ENCODE measurements at regions not wholly inside any gene's neighbourhood (a gene's known extent, or its start where the extent isn't known, plus 50 kb on each side); places are given as distances from the start of the nearest gene placed in this dataset.

DNA sequence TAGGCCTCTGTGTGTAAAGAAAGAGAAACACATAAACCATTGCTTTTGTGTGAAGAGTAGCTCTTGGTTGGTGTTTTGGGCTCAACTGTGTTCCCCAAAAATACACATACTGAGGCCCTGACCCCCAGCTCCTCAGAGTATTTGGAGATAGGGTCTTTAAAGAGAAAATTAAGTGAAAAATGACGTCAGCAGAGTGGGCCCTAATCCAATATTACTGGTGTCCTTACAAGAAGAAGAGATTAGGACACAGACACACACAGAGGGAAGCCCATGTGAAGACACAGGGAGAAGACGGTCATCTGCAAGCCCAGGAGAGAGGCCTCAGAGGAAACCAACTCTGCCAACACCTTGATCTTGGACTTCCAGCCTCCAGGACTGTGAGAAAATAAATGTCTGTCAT lies 76.9 kb upstream of the PGBD5 start:
- no peak for DNase-seq (ENCODE audit: low read depth)
- H3K4me3 ChIP-seq (ENCODE audit: low read depth, low read length): no peak overlapping the region
- TF ChIP-seq, protein P1, sequence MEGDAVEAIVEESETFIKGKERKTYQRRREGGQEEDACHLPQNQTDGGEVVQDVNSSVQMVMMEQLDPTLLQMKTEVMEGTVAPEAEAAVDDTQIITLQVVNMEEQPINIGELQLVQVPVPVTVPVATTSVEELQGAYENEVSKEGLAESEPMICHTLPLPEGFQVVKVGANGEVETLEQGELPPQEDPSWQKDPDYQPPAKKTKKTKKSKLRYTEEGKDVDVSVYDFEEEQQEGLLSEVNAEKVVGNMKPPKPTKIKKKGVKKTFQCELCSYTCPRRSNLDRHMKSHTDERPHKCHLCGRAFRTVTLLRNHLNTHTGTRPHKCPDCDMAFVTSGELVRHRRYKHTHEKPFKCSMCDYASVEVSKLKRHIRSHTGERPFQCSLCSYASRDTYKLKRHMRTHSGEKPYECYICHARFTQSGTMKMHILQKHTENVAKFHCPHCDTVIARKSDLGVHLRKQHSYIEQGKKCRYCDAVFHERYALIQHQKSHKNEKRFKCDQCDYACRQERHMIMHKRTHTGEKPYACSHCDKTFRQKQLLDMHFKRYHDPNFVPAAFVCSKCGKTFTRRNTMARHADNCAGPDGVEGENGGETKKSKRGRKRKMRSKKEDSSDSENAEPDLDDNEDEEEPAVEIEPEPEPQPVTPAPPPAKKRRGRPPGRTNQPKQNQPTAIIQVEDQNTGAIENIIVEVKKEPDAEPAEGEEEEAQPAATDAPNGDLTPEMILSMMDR (IDR thresholded peaks at IDR 0.05; ENCODE audit: insufficient read depth, low read length): no peak

DNA sequence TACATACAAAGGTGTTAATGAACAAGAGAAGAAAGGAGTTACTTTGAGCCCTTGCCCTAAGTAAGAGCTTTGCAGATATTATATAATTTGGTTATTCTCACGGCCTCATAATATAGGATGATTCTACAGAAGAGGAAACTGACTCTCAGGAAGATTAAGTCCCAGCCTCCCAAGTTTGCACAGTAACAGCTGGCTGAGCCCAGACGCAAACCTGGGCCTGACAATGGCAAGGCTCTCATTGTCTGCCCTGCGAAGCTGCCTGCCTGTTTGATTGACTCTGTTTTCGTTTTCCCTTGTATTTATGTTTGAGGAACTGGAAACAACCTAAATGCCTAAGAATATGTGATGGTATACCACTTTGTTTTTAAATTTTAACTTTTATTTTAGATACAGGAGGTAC lies 76.2 kb upstream of the PGBD5 start:
- DNase-seq (ENCODE audit: low read depth): no peak
- TF ChIP-seq, protein P1 (IDR thresholded peaks at IDR 0.05; ENCODE audit: insufficient read depth, low read length): no peak

DNA sequence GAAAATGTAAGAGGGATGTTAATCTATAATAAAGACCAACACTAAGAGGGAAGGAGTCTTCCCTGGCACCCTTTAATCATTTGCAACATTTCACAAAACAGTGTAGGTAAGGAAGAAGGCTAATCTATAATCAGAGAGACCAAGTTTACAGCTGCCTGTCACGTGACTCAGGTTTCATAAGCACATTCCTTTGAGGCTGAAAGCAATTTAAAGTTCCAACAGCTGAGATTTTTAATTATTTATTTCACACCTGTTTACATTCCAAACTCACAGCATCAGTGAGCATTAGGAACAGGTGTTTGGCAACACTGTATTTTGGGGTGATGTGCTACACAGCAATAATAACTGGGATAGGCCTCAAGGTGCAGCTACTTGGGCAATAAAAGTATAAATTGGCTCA lies 75.7 kb upstream of the PGBD5 start:
- H3K4me3 ChIP-seq (ENCODE audit: low read depth, low read length): no peak overlapping the region
- no peak for DNase-seq (ENCODE audit: low read depth)
- TF ChIP-seq, protein P1 (IDR thresholded peaks at IDR 0.05; ENCODE audit: insufficient read depth, low read length): no peak

More for the DNA sequence above, 76.2 kb upstream of the PGBD5 start:
- no peak overlapping the region for H3K4me3 ChIP-seq (ENCODE audit: low read depth, low read length)

DNA sequence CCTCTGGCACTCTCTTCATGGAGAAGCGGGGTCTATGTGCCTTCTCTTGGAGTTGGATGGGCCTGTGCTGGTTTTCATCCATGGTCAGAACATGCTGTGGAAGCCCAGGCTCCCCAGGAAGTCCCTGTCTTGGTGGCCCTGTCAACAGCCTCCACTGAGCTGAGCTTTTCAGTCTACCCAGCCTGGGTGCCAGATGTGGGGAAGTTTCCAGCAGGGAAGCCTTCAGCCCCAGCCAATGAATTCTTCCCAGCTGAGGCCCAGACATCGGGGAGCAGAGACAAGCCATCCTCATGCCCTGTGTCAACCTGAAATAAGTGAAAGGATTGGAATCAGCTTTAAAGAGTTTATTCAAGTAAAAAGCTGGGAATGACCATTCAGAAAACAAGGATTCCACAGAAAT lies 75.1 kb upstream of the PGBD5 start:
- TF ChIP-seq, protein P1 (IDR thresholded peaks at IDR 0.05; ENCODE audit: insufficient read depth, low read length): no peak
- no peak overlapping the region for H3K4me3 ChIP-seq (ENCODE audit: low read depth, low read length)
- DNase-seq (ENCODE audit: low read depth): no peak

DNA sequence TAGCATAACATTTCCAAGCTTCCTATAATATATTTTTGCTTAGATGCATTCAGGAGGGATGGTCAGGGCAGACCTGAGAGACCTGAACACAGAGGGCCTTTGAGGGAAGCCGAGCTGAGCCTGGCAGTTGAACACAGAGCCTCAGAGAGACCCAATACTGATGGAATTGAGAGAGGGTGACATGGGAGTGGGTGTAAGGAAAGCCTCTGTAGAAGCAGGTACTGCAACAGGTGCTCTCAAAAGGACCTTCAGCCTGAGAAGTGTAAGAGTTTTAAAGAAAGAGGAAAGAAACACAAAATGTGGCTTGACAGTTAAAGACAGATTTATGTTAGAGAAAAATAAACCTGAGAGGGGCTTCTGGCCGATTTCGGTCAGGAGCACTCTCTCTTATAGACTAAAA lies 73.9 kb upstream of the PGBD5 start:
- TF ChIP-seq, protein P1 (IDR thresholded peaks at IDR 0.05; ENCODE audit: insufficient read depth, low read length): no peak
- no peak overlapping the region for H3K4me3 ChIP-seq (ENCODE audit: low read depth, low read length)
- DNase-seq (ENCODE audit: low read depth): no peak

DNA sequence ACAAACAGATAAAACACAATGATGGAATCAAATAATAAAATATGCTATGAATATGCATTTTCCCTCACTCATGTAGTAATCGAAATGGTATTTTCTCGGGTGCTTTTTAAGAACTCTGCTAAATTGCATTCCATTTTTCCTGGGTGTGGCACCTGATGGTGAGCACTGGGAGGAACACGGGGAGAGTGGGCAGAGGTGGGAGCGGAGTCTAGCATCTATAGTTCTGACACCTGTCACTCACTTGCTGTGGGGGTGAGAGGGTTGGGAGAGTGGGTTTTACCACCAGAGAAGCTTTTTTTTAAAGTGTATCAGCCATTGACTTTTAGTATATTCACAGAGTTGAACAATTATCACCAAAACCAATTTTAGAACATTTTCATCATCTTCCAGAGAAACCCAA lies 73.4 kb upstream of the PGBD5 start:
- no peak for DNase-seq (ENCODE audit: low read depth)
- no peak overlapping the region for H3K4me3 ChIP-seq (ENCODE audit: low read depth, low read length)
- TF ChIP-seq, protein P1 (IDR thresholded peaks at IDR 0.05; ENCODE audit: insufficient read depth, low read length): no peak

DNA sequence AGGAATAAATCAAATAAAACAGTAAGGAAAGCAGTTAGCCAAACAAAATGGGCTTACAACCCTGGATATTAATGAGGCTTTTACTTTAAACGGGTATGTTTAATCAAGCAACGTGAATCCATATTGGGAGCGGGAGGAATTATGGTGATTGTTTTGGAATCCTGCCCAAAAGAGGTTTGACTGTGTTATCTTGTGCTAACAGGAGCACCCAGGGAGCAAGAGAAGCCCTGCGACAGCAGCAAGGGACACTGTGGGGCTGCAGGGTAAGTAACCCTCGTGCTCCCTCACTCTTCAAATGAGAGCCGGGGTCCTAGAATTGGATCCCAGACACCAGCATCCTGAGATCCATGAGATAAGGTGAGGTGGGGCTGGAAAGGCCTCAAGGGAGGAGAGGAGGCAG lies 72.6 kb upstream of the PGBD5 start:
- no peak overlapping the region for H3K4me3 ChIP-seq (ENCODE audit: low read depth, low read length)
- TF ChIP-seq, protein P1 (IDR thresholded peaks at IDR 0.05; ENCODE audit: insufficient read depth, low read length): no peak

More for the DNA sequence above, 72.6 kb upstream of the PGBD5 start:
- no peak for DNase-seq (ENCODE audit: low read depth)

All from fibroblast of the aortic adventitia (primary cell).